GM19328 (cell line): ENCODE measurements at regions not wholly inside any gene's neighbourhood (a gene's known extent, or its start where the extent isn't known, plus 50 kb on each side); places are given as distances from the start of the nearest gene placed in this dataset.
"Not testable (repeated sequence)": the region's sequence is repeated elsewhere in the genome, so short reads cannot be mapped to it uniquely, and the experiment has no call there.

ENCODE experiments used
- ATAC-seq: cut with Tn5 transposase; IDR thresholded peaks from one replicate; pipeline ENCODE4 v1.9.1; 2021; ENCODE audit warnings: mild to moderate bottlenecking, moderate library complexity; ENCODE audit not compliant: unreplicated experiment

DNA sequence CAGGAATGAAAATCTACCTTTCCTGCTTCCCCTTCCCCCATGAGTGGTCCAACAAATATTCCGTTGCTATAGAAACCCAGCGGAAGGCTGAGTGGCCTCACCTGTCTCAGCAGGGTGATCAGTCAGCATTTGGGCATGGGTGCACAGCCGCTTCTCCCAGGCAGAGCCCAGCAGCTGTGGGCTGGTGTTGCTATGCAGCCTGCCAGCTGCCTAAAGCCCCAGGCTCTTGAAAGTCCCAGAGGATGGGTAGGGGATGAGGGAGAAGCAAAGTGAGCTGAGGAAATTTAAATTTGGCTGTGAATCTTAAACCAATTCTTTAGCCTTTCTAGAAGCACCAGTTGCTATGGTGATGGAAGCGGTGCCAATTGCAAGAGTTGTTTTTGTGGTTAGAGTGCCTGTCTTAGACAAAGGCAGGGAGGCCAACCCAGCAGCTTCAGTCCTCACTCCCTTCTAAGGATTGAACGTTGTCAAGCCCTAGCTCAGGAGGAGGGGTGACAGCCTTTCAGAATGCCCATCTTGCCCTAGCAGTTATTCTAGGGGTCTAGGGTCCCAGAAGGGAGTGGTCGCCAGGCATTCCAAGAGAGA, 151.5 kb upstream of the PITX1 start:
- no peak for ATAC-seq

DNA sequence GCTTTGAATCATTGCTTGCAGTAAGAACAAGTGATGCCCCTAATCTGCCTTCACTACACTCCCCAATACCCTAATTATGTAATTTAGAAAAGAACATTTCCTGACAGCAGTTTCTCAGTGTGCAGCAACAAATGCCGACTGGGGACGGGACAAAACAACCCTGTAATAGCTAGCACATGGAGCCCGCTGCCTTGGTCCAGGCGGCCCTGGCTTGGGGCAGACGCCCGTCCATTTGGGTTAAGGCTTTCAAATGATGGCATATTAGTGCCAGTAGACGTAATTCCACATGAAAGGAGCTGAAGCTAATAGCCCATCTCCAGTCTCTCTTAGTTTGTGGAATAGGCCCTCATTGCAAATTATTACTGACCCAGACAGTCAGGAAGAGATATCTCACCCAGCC, 150.6 kb upstream of the PITX1 start:
- no peak for ATAC-seq

DNA sequence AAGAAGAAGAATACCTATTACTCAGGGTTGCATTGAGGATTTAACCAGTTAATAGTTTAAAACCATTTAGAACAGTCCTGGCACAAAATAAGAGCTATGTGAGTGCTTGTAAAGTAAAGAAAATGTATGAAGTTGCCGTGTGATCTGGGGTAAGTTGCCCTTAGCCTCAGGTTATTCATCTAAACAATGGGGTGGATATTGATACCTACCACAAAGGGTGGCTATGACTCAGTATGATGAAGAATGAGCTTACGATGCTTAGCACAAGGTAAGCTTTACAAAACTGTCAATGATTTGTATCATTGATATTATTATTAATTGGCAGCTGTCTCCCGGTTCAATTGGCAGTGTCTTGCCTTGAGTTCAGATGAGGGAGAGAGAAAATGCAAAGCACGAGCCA, 149.4 kb upstream of the PITX1 start:
- ATAC-seq = no peak

GRCh38 chr5:135182675-135183074, 148.6 kb upstream of the PITX1 start:
- ATAC-seq = no peak

DNA sequence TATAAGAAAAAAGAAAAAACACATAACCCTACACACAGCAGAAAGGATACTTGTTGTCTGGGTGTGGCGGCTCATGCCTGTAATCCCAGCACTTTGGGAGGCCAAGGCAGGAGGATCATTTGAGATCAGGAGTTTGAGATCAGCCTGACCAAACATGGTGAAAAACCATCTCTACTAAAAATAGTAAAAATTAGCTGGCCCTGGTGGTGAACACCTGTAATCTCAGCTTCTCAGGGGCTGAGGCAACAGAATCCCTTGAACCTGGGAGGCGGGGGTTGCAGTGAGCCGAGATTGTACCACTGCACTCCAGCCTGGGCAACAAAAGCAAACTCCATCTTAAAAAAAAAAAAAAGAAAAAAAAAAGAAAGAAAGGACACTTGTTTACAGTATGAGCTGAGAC, 147.6 kb upstream of the PITX1 start:
- ATAC-seq = no peak

DNA sequence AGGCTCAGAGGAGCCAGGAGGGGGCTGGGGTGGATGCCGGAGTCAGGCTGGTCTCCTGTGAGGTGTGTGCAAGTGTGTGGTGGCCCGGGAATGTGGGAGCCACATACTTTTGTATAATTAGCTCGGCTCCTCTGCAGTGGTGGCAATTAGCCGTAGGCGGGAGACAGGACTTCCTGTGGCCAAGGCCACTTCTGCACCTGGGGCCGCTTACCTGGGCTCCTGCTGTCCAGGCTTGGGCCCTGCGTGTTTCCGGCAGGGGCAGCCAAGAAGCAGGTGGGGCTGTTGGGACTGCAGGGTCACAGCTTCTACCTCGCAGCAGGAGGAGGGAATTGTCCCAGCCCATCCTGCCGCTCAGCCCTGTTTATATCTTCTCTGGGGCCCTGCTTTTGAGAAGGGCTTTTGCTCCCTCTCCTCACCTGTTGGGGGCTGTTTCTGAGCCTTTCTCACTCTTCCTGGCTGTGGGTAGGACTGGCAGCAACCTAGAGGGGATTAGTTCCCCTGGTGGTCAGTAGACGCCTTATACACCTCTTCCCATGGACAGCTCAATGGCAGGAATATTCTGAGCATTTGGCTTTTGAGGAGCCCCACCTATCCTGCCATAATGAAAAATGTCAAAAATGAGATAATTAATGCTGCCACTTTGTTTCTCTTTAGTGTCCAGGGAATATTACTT, 145.4 kb upstream of the PITX1 start:
- no peak for ATAC-seq

DNA sequence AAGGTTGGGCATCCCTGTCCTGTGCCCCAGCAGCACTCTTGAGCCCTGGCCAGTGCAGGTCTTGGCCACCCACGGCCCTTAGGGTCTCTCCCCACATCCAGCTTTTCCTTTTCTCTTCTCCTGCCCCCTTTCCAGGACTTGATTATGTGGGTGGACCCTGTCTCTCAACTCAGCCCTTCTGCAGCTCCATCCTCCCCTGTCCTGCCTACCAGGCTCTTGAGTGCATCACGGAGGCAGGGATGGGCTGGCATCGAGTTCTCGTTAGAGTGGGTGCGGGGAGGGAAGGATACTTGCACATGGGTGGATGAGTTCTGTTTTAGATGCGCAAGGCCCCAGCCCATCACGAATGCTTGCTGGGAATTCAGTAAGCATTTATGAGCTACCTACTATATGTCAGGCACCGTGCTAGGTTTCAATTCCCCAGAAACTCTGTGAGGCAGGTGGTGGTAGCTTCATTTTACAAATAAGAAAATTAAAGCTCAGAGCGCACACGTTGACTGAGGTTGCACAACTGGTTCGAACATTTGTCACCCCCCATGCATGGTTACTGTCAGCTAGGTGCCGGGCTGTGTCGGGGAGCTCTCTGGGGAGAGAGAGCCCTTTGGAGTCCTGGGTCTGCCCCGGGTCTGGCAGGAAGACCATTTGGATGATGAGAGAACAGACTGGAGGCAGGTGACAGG, 144.6 kb upstream of the PITX1 start:
- no peak for ATAC-seq

- no peak for ATAC-seq
These were observed 143.6 kb upstream of the PITX1 start for GRCh38 chr5:135177591-135177990.

DNA sequence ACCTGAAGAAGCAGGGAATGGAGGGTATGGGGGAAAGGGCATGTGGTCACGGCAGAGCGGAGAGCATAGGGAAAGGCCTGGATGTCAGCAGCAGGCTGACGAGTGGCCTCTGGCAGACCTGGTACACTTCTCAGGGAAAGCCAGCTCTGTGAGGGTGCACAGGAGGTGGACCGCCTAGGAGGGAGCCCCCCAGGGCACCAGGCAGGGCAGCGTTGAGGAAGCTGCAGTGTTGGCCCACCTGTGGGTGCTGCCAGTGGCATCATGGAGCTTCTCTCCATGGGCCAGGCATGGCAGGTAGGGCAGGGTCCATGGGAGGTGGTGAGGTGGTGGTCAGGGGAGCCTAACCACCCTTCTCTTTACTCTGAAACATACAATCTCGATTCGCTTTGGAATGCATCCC, 143.0 kb upstream of the PITX1 start:
- ATAC-seq = no peak

GRCh38 chr5:135174315-135175096, 140.5 kb upstream of the PITX1 start:
- no peak for ATAC-seq

- no peak for ATAC-seq
These were observed 139.7 kb upstream of the PITX1 start for GRCh38 chr5:135173662-135174290.

- ATAC-seq = no peak
These were observed 138.7 kb upstream of the PITX1 start for GRCh38 chr5:135172718-135173117.

- no peak for ATAC-seq
These were observed 137.3 kb upstream of the PITX1 start for GRCh38 chr5:135171336-135171735.

DNA sequence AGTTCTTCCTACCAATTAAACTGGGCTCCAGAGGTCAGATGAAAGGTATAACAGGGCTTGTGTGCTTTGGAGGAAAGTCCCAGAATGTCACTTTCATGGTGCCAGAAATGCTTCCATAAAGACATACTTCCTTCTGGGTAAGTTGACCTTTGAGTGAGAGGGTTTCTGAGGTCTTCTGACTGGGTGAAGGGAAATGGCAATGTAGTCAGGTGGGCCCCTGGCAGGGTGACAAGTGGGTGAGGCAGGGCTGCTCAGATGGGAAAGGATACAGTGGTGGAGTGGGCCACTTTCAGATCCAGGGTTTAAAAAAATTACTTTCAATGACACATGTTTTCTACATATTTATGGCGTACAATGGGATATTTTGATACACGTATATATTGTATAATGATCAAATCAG, 136.5 kb upstream of the PITX1 start:
- no peak for ATAC-seq

DNA sequence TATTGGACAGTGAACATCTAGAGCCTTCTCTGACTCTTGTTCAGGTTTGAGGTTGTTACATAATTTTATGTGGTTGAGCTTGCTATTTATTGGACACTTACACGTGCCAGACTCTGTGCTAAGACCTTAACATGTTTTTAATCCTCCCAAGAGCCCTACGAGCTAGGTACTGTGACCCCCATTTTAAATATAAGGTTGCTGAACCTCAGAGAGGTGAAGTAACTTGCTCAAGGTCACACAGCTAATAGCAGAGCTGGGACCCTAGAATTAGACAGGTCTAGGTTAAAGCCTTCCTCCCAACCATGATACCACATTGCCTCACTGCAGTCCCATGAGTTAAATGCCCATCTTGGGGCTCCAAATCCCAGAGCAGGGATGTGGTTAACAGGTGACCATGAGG, 135.7 kb upstream of the PITX1 start:
- ATAC-seq = no peak

DNA sequence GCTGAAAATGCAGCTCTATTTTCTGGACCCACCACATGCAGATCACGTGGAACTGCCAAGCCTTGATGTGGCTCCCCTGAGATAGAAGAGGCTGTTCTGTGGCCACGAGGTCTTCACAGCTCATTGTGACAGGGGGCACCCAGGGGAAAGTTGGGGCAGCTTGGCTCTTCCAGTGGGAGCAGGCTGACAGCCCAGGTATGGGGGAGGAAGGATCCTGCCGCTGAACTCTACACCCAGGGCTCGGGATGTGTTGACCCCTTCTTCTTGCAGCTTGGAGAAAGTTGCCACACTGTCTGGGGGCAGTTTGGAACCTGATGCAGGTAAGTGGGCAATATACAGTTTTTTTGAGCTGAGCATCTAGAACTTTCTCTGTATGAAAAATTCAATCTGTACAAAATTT, 133.6 kb upstream of the PITX1 start:
- ATAC-seq = no peak

- ATAC-seq = not testable (repeated sequence)
These were observed 131.0 kb upstream of the PITX1 start for GRCh38 chr5:135164873-135165614.

DNA sequence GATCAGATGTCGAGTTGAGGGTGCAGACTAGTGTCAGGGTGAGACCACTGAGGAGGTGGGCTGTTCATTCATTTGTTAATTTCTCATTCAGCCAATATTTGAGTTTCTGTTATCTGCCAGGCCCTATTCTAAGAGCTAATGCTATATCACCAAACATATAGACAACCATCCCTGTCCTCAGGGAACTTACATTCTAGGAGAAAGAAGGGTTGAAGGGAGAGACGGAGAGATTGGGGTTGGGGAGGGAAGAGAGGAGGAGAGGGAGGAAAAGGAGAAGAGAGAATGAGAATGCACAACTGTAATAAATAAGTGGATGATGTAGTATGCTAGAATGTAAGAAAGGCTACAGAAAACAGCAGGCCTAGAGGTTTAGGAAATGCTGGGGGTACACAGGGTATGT, 129.9 kb upstream of the PITX1 start:
- no peak for ATAC-seq

- no peak for ATAC-seq
These were observed 129.4 kb upstream of the PITX1 start for GRCh38 chr5:135163391-135163790.

GRCh38 chr5:135162661-135163265, 128.7 kb upstream of the PITX1 start:
- ATAC-seq = no peak
